ENCODE measurements at regions not wholly inside any gene's neighbourhood (a gene's known extent, or its start where the extent isn't known, plus 50 kb on each side); places are given as distances from the start of the nearest gene placed in this dataset.

- DNase-seq (ENCODE audit: low spot score): no peak
Measured at GRCh38 chr20:50285376-50286173, 94.9 kb downstream of the CEBPB start.

GRCh38 chr20:50286174-50286511 is 95.5 kb downstream of the CEBPB start:
- DNase-seq (ENCODE audit: low spot score): no peak

DNA sequence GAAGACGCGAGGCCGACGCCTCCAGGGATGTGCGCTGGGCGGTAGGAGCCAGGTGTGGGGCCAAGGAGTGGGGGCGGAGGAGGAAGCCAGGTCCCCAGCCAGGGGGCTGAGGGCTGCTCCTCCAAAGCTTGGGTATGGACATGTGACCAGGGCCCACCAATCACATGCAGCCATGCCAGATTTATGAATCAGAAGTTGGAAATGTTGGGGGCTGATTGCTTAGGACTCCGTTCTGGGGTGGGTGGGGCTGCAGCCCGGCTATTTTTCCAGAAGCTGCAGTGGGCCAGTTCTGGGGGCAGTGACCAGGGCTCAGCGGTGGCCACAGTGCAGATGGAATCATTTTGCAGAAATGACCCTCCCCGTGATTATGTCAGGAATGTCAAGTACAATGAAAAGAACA is 96.0 kb downstream of the CEBPB start:
- DNase-seq (ENCODE audit: low spot score): no peak

- DNase-seq (ENCODE audit: low spot score): no peak
Measured at GRCh38 chr20:50287512-50287911, 96.9 kb downstream of the CEBPB start.

DNA sequence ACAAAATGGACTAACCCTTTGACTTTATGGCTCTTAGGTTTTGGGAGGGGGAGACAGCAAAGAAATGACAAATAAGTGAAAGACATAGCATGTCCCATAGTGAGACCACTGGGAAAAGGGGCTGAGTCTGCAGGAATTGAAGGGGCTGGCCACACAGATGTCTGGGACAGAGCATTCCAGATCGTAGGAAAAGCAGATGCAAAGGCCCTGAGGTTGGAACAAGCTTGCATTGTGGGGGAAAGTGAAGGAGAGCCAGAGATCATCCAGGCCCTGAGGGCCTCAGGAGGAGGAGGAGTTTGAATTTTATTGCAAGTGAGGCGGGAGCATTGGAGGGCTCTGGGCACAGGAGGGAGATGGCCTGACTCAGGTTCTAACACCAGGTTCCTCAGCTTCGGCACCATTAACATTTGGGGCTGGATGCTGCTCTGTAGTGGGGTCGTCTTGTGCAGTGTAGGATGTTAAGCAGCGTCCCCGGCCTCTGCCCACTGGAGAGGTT is 97.5 kb downstream of the CEBPB start:
- DNase-seq (ENCODE audit: low spot score): no peak

DNA sequence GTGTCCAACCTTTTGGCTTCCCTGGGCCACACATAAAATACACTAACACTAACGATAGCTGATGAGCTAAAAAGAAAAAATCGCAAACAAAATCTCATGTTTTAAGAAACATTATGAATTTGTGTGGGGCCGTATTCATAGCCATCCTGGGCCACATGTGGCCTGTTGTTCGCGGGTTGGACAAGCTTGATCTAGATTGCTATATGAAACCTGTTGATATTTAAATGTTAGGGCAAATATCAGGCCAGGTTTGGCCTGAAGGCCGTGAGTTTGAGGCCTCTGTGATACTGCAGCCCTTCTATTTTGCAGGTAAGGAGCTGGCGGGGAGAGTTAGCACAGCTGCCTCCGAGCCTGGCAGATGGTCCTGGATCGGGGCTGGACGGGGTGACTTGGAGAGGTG is 99.0 kb downstream of the CEBPB start:
- DNase-seq (ENCODE audit: low spot score): no peak

GRCh38 chr20:50290112-50290511 is 99.5 kb downstream of the CEBPB start:
- no peak for DNase-seq (ENCODE audit: low spot score)

GRCh38 chr20:50290808-50291207 is 100.2 kb downstream of the CEBPB start:
- no peak for DNase-seq (ENCODE audit: low spot score)

DNA sequence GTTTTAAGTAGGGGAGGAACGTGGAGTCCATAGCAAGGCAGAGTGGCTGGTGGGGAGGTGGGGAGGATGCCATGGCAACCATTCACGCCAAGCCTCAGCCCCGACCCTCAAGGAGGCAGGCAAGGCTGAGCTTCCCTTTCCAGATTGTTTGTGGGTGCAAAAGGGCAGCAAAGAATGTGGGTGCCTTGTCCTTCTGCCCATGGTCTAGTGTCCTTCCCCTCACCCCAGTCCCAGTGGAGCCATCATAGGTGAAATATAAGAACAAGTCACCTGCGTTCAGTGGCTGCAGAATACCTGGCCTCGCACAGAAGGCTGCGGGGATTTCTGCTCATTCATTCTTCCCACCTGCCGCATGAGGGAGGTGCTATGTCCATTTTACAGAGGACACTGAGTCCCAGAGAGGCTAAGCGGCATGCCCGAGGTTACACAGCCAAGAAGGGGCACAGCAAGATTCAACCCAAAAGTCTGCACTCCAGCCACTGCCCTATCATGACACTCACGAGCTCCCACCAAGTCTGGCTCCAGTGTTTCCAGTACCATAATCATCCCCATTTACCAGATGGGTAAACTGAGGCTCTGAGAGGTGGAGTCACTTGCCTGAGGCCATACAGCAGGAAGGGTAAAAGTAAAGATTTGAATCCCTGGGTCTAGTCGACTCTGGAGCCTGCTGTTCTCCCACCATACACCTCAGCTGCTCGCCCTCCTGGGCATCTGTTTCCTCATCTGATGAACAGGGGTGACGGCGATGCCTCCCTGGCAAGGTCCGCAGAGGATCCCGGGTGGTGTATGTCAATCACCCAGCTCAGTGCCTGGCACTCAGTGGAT is 100.8 kb downstream of the CEBPB start:
- DNase-seq (ENCODE audit: low spot score): no peak

- no peak for DNase-seq (ENCODE audit: low spot score)
Measured at GRCh38 chr20:50292079-50292590, 101.5 kb downstream of the CEBPB start.

DNA sequence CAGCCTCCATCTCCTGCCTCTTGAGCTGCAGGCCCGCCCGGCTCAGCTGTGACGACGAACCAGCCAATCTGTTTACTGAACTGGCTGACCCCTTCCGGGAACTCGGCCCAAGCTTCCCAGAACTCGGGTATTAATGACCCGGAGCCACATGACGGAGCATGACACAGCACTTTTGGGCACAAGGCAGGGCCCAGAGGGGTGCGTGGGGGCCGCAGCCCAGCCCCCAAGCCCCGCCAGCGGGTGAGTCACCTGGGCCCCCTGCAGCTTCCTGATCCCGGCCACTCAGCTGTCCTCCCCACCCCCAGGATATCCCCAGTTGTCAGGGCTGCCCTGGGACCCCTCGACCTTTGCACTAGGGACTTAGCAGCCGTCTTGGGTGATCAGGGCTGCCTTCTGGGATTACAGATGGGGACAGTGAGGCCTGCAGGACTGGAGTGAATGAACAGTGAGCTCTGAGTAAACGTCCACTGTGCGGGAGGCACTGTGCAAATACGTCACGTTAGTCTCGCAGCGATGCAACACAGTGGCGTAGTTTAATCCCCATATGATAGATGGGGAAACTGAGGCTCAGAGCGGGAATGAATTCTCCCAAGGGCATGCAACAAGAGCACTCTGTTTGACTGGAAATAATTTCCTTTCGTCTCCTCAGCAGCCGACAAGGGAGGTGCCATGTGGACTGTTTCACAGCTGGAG is 102.1 kb downstream of the CEBPB start:
- peak; percentile 89 for DNase-seq (ENCODE audit: low spot score)

DNA sequence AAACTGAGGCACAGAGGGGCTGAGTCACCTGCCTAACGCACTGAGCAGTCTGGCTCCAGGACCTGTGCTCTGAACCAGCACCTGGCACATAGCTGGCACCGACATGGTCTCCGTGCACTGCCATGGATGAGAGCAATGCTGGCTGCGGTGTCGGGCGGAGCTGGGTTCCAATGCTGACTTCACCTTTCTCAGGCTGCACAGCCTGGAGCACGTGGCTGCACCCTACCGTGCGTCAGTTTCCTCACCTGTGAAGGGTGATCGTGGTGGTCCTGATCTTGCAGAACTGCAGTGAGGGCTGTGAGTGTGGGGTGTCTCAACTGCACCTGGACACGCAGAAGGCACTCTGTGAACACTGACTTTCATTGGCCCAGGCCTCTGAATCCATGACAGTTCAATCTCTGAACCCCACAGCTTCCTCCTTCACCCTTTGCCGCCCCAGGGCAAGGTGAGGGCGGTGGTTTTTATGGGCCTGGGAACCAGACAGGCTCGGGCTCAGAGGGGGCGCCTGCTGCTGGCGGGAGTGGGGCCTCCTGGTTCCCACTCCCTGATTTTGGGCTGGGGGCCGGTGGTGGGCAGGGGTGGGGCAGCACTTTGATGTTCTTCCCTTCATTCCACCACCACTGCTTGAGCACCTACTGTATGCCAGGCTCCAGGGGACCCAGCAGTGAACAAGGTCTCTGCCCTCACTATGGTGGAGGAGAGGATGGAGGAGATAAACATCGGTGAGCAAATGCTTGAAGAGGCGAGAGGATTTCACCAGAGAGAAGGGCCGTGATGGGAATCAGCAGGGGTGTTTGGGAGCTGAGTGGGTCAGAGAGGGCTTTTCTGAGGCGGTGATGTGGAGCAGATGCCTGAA is 102.9 kb downstream of the CEBPB start:
- DNase-seq (ENCODE audit: low spot score): peak; percentile 68

GRCh38 chr20:50294164-50295088 is 103.8 kb downstream of the CEBPB start:
- peak; percentile 38 for DNase-seq (ENCODE audit: low spot score)

GRCh38 chr20:50295345-50295744 is 104.7 kb downstream of the CEBPB start:
- no peak for DNase-seq (ENCODE audit: low spot score)

DNA sequence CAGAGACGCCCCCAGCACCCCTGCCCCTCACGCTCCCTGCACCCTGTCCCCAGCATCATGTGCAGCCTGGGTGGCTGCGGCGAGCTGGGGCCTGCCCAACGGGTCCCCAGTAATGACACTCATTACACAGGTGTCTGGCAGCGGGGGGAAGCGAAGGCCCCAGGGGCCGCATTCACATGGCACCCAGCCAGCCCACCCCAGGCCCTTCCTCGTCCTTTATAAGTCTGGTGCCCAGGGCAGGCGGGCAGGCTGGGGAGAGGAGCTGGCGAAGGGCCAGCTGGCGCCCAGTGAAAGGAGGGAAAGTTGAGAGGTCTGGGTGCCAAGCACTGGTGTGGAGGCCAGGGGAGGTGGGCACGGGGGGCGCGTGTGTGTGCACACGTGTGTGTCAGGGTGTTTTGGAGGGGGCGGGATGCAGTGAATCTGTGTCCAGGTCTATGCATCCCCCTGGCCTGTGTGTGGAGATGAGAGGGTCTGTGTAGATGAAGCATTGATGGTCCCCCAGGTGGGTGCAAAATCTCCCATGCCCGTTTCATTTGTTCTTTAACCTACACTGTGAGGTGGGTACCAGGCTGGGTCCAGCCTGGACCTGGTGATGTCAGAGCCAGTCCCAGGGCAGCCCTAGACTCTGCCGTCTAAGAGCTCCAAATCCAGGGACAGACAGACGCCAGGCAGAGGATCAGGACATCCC is 105.3 kb downstream of the CEBPB start:
- DNase-seq (ENCODE audit: low spot score): peak; percentile 38

GRCh38 chr20:50296450-50297375 is 106.1 kb downstream of the CEBPB start:
- DNase-seq (ENCODE audit: low spot score): no peak

- DNase-seq (ENCODE audit: low spot score): no peak
Measured at GRCh38 chr20:50297498-50298376, 107.1 kb downstream of the CEBPB start.

Data from HT-29 (cell line).